ENCODE measurements at regions not wholly inside any gene's neighbourhood (a gene's known extent, or its start where the extent isn't known, plus 50 kb on each side); places are given as distances from the start of the nearest gene placed in this dataset.

DNA sequence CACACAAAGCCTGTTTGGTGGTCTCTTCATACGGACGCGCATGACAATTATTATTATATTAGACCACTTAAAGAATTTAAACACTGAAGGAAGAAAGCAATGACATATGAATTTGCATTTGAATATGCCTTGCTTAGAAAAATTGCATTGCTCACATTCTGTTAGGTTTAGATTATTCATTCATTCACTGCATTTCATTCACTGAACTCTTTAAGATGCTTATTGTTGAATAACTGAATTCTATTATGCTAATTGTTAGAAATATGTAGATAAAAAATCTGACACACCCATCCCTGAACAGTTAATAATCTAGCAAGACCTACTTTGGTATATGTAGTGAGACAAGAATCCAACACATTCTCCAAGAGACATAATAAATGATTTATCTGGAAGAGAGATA, 94.4 kb upstream of the PEX5L start:
- H3K4me1 ChIP-seq, result no peaks in the 10 kb centered on the region
- no peaks in the 10 kb centered on the region for H3K27me3 ChIP-seq
- intact Hi-C loops (cut with DNase I; ENCODE audit: low total_unique reads), result no loop called here
- no peak for DNase-seq (ENCODE audit: low spot score in 2 of 2)
- H3K36me3 ChIP-seq, result no peaks in the 10 kb centered on the region
- H3K4me3 ChIP-seq, result no peak overlapping the region
- H3K27ac ChIP-seq, result no peak overlapping the region
- TF ChIP-seq POLR2A (IDR thresholded peaks at IDR 0.05), result no peak
- TF ChIP-seq, protein P1, sequence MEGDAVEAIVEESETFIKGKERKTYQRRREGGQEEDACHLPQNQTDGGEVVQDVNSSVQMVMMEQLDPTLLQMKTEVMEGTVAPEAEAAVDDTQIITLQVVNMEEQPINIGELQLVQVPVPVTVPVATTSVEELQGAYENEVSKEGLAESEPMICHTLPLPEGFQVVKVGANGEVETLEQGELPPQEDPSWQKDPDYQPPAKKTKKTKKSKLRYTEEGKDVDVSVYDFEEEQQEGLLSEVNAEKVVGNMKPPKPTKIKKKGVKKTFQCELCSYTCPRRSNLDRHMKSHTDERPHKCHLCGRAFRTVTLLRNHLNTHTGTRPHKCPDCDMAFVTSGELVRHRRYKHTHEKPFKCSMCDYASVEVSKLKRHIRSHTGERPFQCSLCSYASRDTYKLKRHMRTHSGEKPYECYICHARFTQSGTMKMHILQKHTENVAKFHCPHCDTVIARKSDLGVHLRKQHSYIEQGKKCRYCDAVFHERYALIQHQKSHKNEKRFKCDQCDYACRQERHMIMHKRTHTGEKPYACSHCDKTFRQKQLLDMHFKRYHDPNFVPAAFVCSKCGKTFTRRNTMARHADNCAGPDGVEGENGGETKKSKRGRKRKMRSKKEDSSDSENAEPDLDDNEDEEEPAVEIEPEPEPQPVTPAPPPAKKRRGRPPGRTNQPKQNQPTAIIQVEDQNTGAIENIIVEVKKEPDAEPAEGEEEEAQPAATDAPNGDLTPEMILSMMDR (IDR thresholded peaks at IDR 0.05), result no peak
- TF ChIP-seq POLR2AphosphoS5 (IDR thresholded peaks at IDR 0.05), result no peak
- peaks cover 0 to 9% of the 10 kb centered on the region in 2 donors for H3K9me3 ChIP-seq

DNA sequence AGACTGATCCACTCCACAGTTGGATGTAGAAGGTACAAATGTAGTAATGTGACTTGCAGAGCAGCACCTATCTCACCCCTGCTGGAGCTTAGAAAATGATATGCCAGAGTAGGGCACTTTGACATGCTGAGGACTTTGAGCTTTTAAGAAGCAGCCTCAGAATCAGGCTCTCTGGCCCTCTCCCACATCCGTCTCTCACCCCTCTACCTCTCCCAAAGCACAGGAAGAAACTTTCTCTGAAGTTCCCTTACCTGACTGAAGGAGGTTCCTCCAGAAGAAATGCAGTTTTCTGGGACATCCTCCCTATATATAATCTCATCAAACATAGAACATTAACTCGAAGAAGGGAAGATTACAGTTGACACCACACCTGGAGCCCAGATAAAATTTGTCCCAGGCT, 98.4 kb upstream of the PEX5L start:
- DNase-seq (ENCODE audit: low spot score in 2 of 2), result no peak
- no peaks in the 10 kb centered on the region for H3K27me3 ChIP-seq
- intact Hi-C loops (cut with DNase I; ENCODE audit: low total_unique reads), result no loop called here

DNA sequence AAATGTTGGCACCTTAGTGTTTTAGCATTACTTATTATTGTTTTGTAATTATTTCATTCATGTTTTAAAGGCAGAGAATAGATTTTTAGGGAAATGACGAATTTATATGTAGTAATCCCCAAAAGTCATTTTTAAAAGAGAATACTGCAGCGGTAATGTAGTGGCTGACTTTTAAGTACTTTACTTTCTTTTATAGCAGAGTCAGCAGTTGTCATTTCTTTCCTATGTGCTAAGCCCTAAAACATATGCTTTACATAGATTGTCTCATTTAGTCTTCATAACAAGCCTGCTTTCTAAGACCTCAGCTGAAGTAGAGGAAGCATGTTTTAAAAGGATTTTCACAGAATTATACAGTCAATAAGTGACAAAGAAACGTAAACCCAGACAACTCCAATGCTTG, 102.1 kb upstream of the PEX5L start:
- intact Hi-C loops (cut with DNase I; ENCODE audit: low total_unique reads), result no loop called here
- no peaks in the 10 kb centered on the region for H3K9me3 ChIP-seq
- H3K4me1 ChIP-seq, result no peaks in the 10 kb centered on the region
- H3K27me3 ChIP-seq, result no peaks in the 10 kb centered on the region
- no peak overlapping the region for H3K27ac ChIP-seq
- DNase-seq (ENCODE audit: low spot score in 2 of 2), result no peak
- TF ChIP-seq POLR2AphosphoS5 (IDR thresholded peaks at IDR 0.05), result no peak
- TF ChIP-seq POLR2A (IDR thresholded peaks at IDR 0.05), result no peak
- TF ChIP-seq, protein P1 (IDR thresholded peaks at IDR 0.05), result no peak
- no peaks in the 10 kb centered on the region for H3K36me3 ChIP-seq
- H3K4me3 ChIP-seq, result no peak overlapping the region

More for the DNA sequence above, 98.4 kb upstream of the PEX5L start:
- Histone ChIP-seq H3K9me3 (no peaks in the 10 kb centered on the region), H3K36me3 (no peaks in the 10 kb centered on the region), H3K27ac (no peak overlapping the region), H3K4me3 (no peak overlapping the region), H3K4me1 (no peaks in the 10 kb centered on the region)
- TF ChIP-seq POLR2A (IDR thresholded peaks at IDR 0.05) (no peak), POLR2AphosphoS5 (IDR thresholded peaks at IDR 0.05) (no peak)
- TF ChIP-seq, protein P1 (IDR thresholded peaks at IDR 0.05), result no peak

DNA sequence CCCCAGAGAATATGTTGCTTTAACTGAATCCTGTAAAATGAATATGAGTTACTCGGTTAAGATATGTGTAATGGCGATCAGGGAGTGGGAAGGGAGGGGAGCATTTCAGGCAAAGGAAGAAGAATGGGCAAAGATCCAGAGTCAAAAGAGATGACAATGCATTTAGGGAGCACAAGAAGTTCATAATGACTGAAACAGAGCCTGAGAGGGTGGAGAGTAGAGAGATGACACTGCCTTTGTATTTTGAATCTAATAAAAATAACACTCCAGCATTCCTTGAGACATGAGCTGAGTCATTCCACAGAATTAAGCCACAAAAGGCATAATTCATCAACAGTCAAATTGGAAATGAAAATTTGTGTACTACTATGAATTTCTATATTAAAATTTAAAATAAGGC, 105.3 kb upstream of the PEX5L start:
- H3K36me3 ChIP-seq, result no peaks in the 10 kb centered on the region
- TF ChIP-seq POLR2A (IDR thresholded peaks at IDR 0.05) (no peak), POLR2AphosphoS5 (IDR thresholded peaks at IDR 0.05) (no peak)
- TF ChIP-seq, protein P1 (IDR thresholded peaks at IDR 0.05), result no peak
- DNase-seq (ENCODE audit: low spot score in 2 of 2), result no peak
- H3K27ac ChIP-seq, result no peak overlapping the region
- intact Hi-C loops (cut with DNase I; ENCODE audit: low total_unique reads), result no loop called here
- H3K4me3 ChIP-seq, result no peak overlapping the region
- H3K9me3 ChIP-seq, result no peaks in the 10 kb centered on the region
- H3K27me3 ChIP-seq, result no peaks in the 10 kb centered on the region
- no peaks in the 10 kb centered on the region for H3K4me1 ChIP-seq

DNA sequence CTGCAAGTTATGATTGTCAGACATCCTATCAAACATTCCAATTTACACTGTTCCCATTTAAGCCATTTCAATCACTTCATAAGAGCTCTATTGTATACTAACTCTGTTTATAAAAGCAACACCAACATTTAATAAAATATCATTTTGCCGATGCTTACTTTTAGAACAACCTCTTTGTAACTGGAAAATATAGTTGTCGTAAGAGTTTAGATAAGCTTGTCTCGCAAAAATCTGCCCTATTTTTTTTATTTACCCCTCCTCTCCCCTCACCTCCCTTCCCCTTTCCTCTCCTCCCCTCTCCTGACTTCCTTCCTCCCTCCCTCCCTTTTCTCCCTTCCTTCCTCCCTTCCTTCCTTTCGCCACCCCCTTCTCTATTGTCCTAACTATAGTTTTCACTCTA, 105.7 kb upstream of the PEX5L start:
- no peaks in the 10 kb centered on the region for H3K36me3 ChIP-seq
- H3K4me1 ChIP-seq, result no peaks in the 10 kb centered on the region
- no peaks in the 10 kb centered on the region for H3K9me3 ChIP-seq
- H3K4me3 ChIP-seq, result no peak overlapping the region
- H3K27me3 ChIP-seq, result no peaks in the 10 kb centered on the region
- no peak overlapping the region for H3K27ac ChIP-seq
- no peak for DNase-seq (ENCODE audit: low spot score in 2 of 2)
- TF ChIP-seq, protein P1 (IDR thresholded peaks at IDR 0.05), result no peak
- TF ChIP-seq POLR2A (IDR thresholded peaks at IDR 0.05), result no peak
- no peak for TF ChIP-seq POLR2AphosphoS5 (IDR thresholded peaks at IDR 0.05)
- intact Hi-C loops (cut with DNase I; ENCODE audit: low total_unique reads), result no loop called here
